NT2/D1 (cell line): ENCODE measurements at regions not wholly inside any gene's neighbourhood (a gene's known extent, or its start where the extent isn't known, plus 50 kb on each side); places are given as distances from the start of the nearest gene placed in this dataset.
"Not testable (repeated sequence)": the region's sequence is repeated elsewhere in the genome, so short reads cannot be mapped to it uniquely, and the experiment has no call there.

Source experiments
- SUZ12 ChIP-seq: IDR thresholded peaks from 2 replicates; pipeline ENCODE4 v1.6.1; 2011; ENCODE audit not compliant: insufficient read length, insufficient read depth; ENCODE audit errors: extremely low read depth
- YY1 ChIP-seq: IDR thresholded peaks from 2 replicates; pipeline ENCODE4 v1.6.1; 2011; ENCODE audit not compliant: insufficient read length, insufficient read depth
- ZNF274 ChIP-seq: IDR thresholded peaks from 2 replicates; pipeline ENCODE4 v1.6.1; 2011; ENCODE audit warnings: mild to moderate bottlenecking, low read depth, low read length

DNA sequence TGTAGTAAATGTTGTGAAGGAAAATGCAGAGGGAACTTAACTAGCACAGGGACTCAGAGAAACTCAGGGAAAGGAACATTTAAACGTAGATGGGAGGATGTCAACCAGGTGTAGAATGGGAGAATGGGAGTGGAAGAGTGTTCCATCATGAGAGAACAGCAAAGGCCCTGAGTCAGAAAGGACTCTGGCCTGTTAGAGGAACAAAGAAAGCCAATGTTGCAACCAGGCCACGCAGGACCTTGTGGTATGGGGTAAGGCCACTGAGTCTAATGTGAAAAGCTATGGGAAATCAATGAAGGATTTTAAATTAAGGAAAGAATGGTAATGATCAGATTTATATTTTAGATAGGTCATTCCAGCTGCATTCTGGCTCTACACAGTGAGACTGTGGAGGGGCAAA is 76.6 kb upstream of the NBPF26 start:
- TF ChIP-seq YY1, SUZ12, ZNF274: not testable (repeated sequence)
